K562 (cell line): ENCODE measurements at regions not wholly inside any gene's neighbourhood (a gene's known extent, or its start where the extent isn't known, plus 50 kb on each side); places are given as distances from the start of the nearest gene placed in this dataset.

Experiments
- DIDO1 ChIP-seq: fragments of 450-650 bp; IDR thresholded peaks from 2 replicates; pipeline ENCODE4 v1.6.1; 2016; ENCODE audit warnings: low read depth, missing biosample characterization, missing genetic modification characterization
- ELF1 ChIP-seq: fragments of 200-800 bp; sonication (Bioruptor generic); IDR thresholded peaks from 2 replicates; pipeline ENCODE4 v1.6.1; 2016; ENCODE audit warnings: missing genetic modification characterization, missing compliant biosample characterization
- HDAC6 ChIP-seq: IDR thresholded peaks from 2 replicates; pipeline ENCODE4 v1.6.1; 2012; ENCODE audit warnings: low read depth, mild to moderate bottlenecking, control low read depth, inconsistent platforms, low read length, moderate library complexity
- HMGN3 ChIP-seq: IDR thresholded peaks from 2 replicates; pipeline ENCODE4 v1.6.1; 2011; ENCODE audit warnings: borderline replicate concordance, low read depth, mild to moderate bottlenecking, mixed read lengths, low read length; ENCODE audit not compliant: insufficient read length; ENCODE audit errors: extremely low read depth
- HMGXB4 ChIP-seq: sonication (generic); formaldehyde crosslinking; IDR thresholded peaks from 2 replicates; pipeline ENCODE4 v1.8.1; 2023; ENCODE audit warnings: mild to moderate bottlenecking, missing genetic modification reagents
- MITF ChIP-seq: IDR thresholded peaks from 2 replicates; pipeline ENCODE4 v1.6.1; 2014; ENCODE audit warnings: antibody characterized with exemption
- POU5F1 ChIP-seq: fragments of 150-350 bp; IDR thresholded peaks from 2 replicates; pipeline ENCODE4 v1.6.1; 2014; ENCODE audit warnings: borderline replicate concordance, low read length, low read depth, mild to moderate bottlenecking; ENCODE audit not compliant: partially characterized antibody
- PREB ChIP-seq: sonication (generic); formaldehyde crosslinking; IDR thresholded peaks from 2 replicates; pipeline ENCODE4 v1.8.1; 2023; ENCODE audit warnings: mild to moderate bottlenecking, missing genetic modification reagents
- PRPF4 ChIP-seq: fragments of 200-400 bp; formaldehyde crosslinking; IDR thresholded peaks from one replicate; pipeline ENCODE4 v1.6.1; 2017; ENCODE audit warnings: low read length, low read depth, mild to moderate bottlenecking; ENCODE audit not compliant: insufficient read depth, poor library complexity, severe bottlenecking
- SMAD3 ChIP-seq: fragments of 450-650 bp; formaldehyde crosslinking; conservative IDR thresholded peaks from 2 replicates; pipeline ENCODE4 v1.4.0; 2020; ENCODE audit warnings: mild to moderate bottlenecking
- TEAD2 ChIP-seq: fragments of 450-650 bp; IDR thresholded peaks from 2 replicates; pipeline ENCODE4 v1.6.1; 2016; ENCODE audit warnings: missing genetic modification characterization, control low read depth, missing compliant biosample characterization
- TRIM28 ChIP-seq: fragments of 450-650 bp; IDR thresholded peaks from 2 replicates; pipeline ENCODE4 v1.6.1; 2017
- USF1 ChIP-seq: sonication (generic); formaldehyde crosslinking; IDR thresholded peaks from 2 replicates; pipeline ENCODE4 v1.9.0; 2022; ENCODE audit warnings: mild to moderate bottlenecking, missing genetic modification reagents
- ZBTB11 ChIP-seq, 3 experiments: fragments of 200-800 bp in 1 of 3; fragments of 250-450 bp in 1 of 3; fragments of 450-650 bp in 1 of 3; sonication (Bioruptor Pico) in 1 of 3; sonication (Bioruptor generic) in 1 of 3; formaldehyde crosslinking in 1 of 3; IDR thresholded peaks; 2 replicates each; pipeline versions ENCODE4 v1.6.1 to v1.8.0; 2016 to 2022; ENCODE audit warnings: mild to moderate bottlenecking in 2 of 3, missing genetic modification characterization in 2 of 3, missing compliant biosample characterization in 1 of 3, moderate library complexity in 1 of 3

GRCh38 chr7:106986450-106986977 lies 58.0 kb upstream of the PRKAR2B start (continued):
- peak; percentile 89 for TF ChIP-seq SMAD3
- no peak for TF ChIP-seq TEAD2
- no peak for TF ChIP-seq MITF
- TF ChIP-seq HMGXB4, result no peak
- TF ChIP-seq ELF1 (tag), result no peak
- no peak for TF ChIP-seq PRPF4
- TF ChIP-seq HMGN3, result no peak
- no peak for TF ChIP-seq HDAC6
- no peak for TF ChIP-seq POU5F1
- peak; percentile 96 for TF ChIP-seq PREB (CRISPR knock-in tag)
- no peak for TF ChIP-seq TRIM28
- no peak for TF ChIP-seq USF1 (CRISPR knock-in tag)
- peak; percentile 45; the same call in 1 of the 2 replicates for TF ChIP-seq DIDO1 (tag)
- TF ChIP-seq ZBTB11 (CRISPR knock-in tag; IDR thresholded peaks at IDR 0.05), result peak in 1 of 3 experiments; percentile 73; a peak in 2 of 6 replicates
